GM19455 (cell line): ENCODE measurements at regions not wholly inside any gene's neighbourhood (a gene's known extent, or its start where the extent isn't known, plus 50 kb on each side); places are given as distances from the start of the nearest gene placed in this dataset.

ENCODE experiments used
- ATAC-seq: cut with Tn5 transposase; IDR thresholded peaks from one replicate; pipeline ENCODE4 v1.9.1; 2021; ENCODE audit not compliant: unreplicated experiment

GRCh38 chr9:4435197-4435596, 55.1 kb upstream of the SLC1A1 start:
- ATAC-seq: no peak

GRCh38 chr9:4433379-4433778, 56.9 kb upstream of the SLC1A1 start:
- ATAC-seq: no peak

- no peak for ATAC-seq
These were observed 59.6 kb upstream of the SLC1A1 start for GRCh38 chr9:4430432-4431261.

GRCh38 chr9:4425319-4426045, 64.8 kb upstream of the SLC1A1 start:
- no peak for ATAC-seq

DNA sequence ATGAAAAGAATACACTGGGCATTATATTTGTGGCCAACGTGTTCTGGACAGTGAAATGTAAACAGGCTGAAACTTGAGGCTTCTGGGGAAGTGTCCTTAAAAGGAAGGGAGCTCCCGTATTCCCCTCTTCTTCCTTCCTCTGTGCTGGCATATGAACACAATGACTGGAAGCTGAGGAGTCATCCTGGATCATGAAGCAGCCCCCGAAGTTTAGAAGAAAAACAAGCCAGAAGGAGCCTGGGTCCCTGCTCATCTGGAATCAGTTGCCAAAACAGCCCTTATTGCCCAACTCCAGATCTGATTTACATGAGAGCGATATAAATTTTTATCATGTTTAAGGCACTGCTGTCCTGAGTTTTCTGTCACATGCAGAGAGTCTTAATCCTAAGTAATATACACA, 65.4 kb upstream of the SLC1A1 start:
- ATAC-seq: no peak

GRCh38 chr9:4424038-4424437, 66.2 kb upstream of the SLC1A1 start:
- no peak for ATAC-seq

- no peak for ATAC-seq
These were observed 67.1 kb upstream of the SLC1A1 start for GRCh38 chr9:4423207-4423610.

DNA sequence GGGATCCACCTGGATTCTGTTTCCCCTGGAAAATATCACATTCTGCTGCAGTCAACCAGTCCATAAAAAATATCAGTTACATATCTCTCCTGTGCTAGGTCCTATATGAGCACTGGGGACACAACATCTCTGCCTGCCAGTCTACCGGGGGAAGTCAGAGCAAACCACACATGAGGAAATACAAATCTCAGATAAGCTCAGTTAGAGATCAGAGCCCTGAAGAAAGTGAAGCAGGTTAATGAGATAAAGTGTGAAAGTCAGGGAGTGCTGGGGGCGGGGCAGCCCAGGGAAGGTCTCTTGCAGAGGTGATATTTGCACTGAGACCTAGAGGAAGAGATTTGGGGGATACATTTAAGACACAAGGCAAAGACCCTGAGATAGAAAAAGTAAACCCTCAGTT, 67.8 kb upstream of the SLC1A1 start:
- peak; percentile 60 for ATAC-seq

- ATAC-seq: no peak
These were observed 68.4 kb upstream of the SLC1A1 start for GRCh38 chr9:4421847-4422246.

- no peak for ATAC-seq
These were observed 69.9 kb upstream of the SLC1A1 start for GRCh38 chr9:4420351-4420750.

- no peak for ATAC-seq
These were observed 72.5 kb upstream of the SLC1A1 start for GRCh38 chr9:4417578-4418325.

GRCh38 chr9:4416467-4416866, 73.8 kb upstream of the SLC1A1 start:
- ATAC-seq: no peak

GRCh38 chr9:4415281-4415680, 75.0 kb upstream of the SLC1A1 start:
- no peak for ATAC-seq

- ATAC-seq: no peak
These were observed 76.4 kb upstream of the SLC1A1 start for GRCh38 chr9:4413856-4414255.

DNA sequence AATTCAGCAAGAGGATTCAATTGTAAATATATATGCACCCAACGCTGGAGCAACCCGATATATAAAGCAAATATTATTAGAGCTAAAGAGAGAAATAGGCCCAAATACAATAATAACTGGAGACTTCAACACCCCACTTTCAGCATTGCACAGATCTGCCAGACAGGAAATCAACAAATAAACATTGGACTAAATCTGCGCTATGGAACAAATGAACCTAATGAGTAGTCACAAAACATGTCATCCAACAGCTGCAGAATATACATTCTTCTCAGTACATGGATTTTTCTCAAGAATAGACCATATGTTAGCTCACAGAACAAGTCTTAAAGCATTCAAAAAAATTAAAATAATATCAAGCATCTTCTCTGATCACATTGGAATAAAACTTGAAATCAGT, 86.1 kb upstream of the SLC1A1 start:
- no peak for ATAC-seq

GRCh38 chr9:4402501-4402900, 87.8 kb upstream of the SLC1A1 start:
- no peak for ATAC-seq

- ATAC-seq: no peak
These were observed 89.5 kb upstream of the SLC1A1 start for GRCh38 chr9:4400731-4401130.

- no peak for ATAC-seq
These were observed 92.4 kb upstream of the SLC1A1 start for GRCh38 chr9:4397917-4398316.

DNA sequence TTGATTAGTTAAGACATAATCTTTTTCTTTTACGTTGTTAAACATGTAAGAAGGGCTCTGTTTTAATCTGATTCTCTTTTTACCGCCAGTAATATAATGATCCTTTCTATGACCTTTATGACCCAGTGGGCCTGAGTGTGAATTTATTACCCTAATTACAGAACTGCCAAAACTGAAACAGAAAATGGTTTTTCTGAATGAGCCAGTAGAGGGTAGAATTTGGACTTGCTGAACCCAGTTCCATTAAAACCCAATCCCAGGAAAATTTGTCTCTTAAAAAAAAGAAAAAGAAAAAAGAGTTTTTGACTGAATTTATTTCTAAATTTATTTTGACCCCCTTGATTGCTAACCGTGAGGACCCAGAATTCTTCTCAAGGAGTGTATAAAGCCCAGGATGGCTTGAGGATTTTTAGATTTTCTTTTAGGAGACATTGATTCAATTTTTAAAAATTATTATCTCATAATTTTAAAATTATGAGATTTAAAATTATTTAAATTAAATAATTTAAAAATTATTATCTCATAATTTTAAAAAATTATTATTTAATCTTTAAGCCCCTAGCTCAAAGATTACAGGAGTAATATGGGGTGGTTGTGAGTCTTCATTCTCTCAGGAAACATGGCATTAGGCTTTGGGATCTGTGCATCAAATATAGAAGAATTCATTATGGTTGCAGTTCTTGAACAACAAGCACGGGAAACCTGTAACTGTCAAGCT, 94.1 kb upstream of the GLIS3 start:
- no peak for ATAC-seq

GRCh38 chr9:4389755-4390154, 89.9 kb upstream of the GLIS3 start:
- ATAC-seq: no peak

- no peak for ATAC-seq
These were observed 89.1 kb upstream of the GLIS3 start for GRCh38 chr9:4389003-4389402.
